PC-3 (cell line): ENCODE measurements at regions not wholly inside any gene's neighbourhood (a gene's known extent, or its start where the extent isn't known, plus 50 kb on each side); places are given as distances from the start of the nearest gene placed in this dataset.

ENCODE experiments used
- EZH2phosphoT487 ChIP-seq: fragments of 300-600 bp; sonication (generic); IDR thresholded peaks from 2 replicates; pipeline ENCODE4 v1.6.1; 2018; ENCODE audit warnings: mild to moderate bottlenecking, antibody characterized with exemption, low read length, borderline replicate concordance
- TF ChIP-seq, protein P1 (sequence below): fragments of 300-600 bp; sonication (generic); conservative IDR thresholded peaks from 2 replicates; pipeline ENCODE4 v1.5.1; 2017; ENCODE audit warnings: antibody characterized with exemption, low read depth, mild to moderate bottlenecking, low read length

DNA sequence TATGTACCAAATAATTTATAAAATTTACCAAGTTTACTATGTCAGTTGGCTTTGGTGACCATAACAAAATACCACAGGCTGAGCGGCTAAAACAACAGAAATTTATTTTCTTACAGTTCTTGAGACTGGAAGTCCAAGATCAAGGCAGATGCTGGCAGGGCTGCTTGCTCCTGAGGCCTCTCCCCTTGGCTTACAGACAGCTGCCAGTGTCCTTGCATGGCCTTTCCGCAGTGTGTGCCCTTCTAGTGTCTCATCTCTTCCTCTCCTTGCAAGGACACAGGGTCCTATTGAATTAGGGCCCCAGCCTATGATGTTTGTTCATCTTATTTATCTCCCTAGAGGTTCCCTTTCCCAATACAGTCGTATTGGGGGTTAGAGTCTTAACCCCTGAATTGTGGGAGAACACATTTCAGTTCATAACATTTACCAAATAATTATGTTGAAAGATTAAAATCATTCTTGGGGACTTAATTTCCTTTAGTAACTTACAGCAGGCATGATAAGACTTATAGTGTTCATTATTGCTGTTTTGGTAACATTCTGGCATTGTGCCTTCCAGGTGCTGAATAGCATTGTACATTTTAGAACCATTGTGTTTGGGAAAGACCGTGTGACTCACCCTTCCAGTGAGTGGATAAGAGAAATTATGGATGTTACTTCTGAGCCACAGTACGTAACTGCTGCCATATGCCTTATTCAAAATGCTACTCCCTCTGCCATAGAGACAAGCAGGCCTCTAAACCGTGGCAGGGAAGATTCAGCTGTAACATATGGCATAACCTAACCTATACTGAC lies 317.5 kb downstream of the TMX3 start:
- TF ChIP-seq EZH2phosphoT487, result no peak
- TF ChIP-seq, protein P1, sequence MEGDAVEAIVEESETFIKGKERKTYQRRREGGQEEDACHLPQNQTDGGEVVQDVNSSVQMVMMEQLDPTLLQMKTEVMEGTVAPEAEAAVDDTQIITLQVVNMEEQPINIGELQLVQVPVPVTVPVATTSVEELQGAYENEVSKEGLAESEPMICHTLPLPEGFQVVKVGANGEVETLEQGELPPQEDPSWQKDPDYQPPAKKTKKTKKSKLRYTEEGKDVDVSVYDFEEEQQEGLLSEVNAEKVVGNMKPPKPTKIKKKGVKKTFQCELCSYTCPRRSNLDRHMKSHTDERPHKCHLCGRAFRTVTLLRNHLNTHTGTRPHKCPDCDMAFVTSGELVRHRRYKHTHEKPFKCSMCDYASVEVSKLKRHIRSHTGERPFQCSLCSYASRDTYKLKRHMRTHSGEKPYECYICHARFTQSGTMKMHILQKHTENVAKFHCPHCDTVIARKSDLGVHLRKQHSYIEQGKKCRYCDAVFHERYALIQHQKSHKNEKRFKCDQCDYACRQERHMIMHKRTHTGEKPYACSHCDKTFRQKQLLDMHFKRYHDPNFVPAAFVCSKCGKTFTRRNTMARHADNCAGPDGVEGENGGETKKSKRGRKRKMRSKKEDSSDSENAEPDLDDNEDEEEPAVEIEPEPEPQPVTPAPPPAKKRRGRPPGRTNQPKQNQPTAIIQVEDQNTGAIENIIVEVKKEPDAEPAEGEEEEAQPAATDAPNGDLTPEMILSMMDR, result no peak
